ENCODE measurements at regions not wholly inside any gene's neighbourhood (a gene's known extent, or its start where the extent isn't known, plus 50 kb on each side); places are given as distances from the start of the nearest gene placed in this dataset.

- intact Hi-C loops (cut with micrococcal nuclease; ENCODE audit: unreplicated experiment): no loop called here
- H3K27me3 Mint-ChIP-seq (ENCODE audit: insufficient read depth, unreplicated experiment): no peaks in the 10 kb centered on the region
- BruUV-seq (replicated peaks): no TSS peak
- Histone ChIP-seq H3K36me3 (ENCODE audit: control insufficient read depth, insufficient read depth, low read length) (no peaks in the 10 kb centered on the region), H3K4me1 (no peaks in the 10 kb centered on the region), H3K9me3 (no peaks in the 10 kb centered on the region), H3K27me3 (replicated peaks; ENCODE audit: control insufficient read depth, insufficient read depth, low read length) (no peaks in the 10 kb centered on the region), H3K4me3 (ENCODE audit: low read depth, low read length) (no peak overlapping the region)
- POLR2A ChIA-PET: no interaction called here
- no peak overlapping the region for H3K4me3 Mint-ChIP-seq (ENCODE audit: unreplicated experiment)
- no peak for DNase-seq
- H3K36me3 Mint-ChIP-seq (ENCODE audit: insufficient read depth, unreplicated experiment): no peaks in the 10 kb centered on the region
- H3K4me1 Mint-ChIP-seq (ENCODE audit: low read depth, unreplicated experiment): no peaks in the 10 kb centered on the region
- CTCF ChIA-PET: no interaction called here
- no peak overlapping the region for H3K27ac Mint-ChIP-seq (ENCODE audit: unreplicated experiment)
- no peak for TF ChIP-seq CTCF (IDR thresholded peaks at IDR 0.05; ENCODE audit: insufficient read depth in 1 of 2, low read depth in 1 of 2, low read length in 1 of 2, severe bottlenecking in 1 of 2, unreplicated experiment in 1 of 2)
- H3K9me3 Mint-ChIP-seq (ENCODE audit: unreplicated experiment): peaks cover 9% of the 10 kb centered on the region
Observed at GRCh38 chr6:101077344-101077743, 196.2 kb upstream of the ASCC3 start.

GRCh38 chr6:101079696-101080270, 198.7 kb upstream of the ASCC3 start:
- H3K36me3 ChIP-seq (ENCODE audit: control insufficient read depth, insufficient read depth, low read length): no peaks in the 10 kb centered on the region
- H3K27ac Mint-ChIP-seq (ENCODE audit: unreplicated experiment): no peak overlapping the region
- H3K4me1 Mint-ChIP-seq (ENCODE audit: low read depth, unreplicated experiment): no peaks in the 10 kb centered on the region
- H3K9me3 Mint-ChIP-seq (ENCODE audit: unreplicated experiment): peaks cover 9% of the 10 kb centered on the region
- H3K36me3 Mint-ChIP-seq (ENCODE audit: insufficient read depth, unreplicated experiment): no peaks in the 10 kb centered on the region
- no peak overlapping the region for H3K4me3 Mint-ChIP-seq (ENCODE audit: unreplicated experiment)
- POLR2A ChIA-PET: no interaction called here
- no peaks in the 10 kb centered on the region for H3K9me3 ChIP-seq
- H3K4me3 ChIP-seq (ENCODE audit: low read depth, low read length): no peak overlapping the region
- CTCF ChIA-PET: interaction anchor here (0.6 kb wide), 1 partner anchor 84 kb away, joined by 4 read pairs; no protein-coding TSS in a partner anchor
- H3K27me3 Mint-ChIP-seq (ENCODE audit: insufficient read depth, unreplicated experiment): no peaks in the 10 kb centered on the region
- H3K4me1 ChIP-seq: peaks cover 9% of the 10 kb centered on the region; the same call in 1 of the 2 replicates
- no TSS peak for BruUV-seq (replicated peaks)
- no peak for DNase-seq
- no peaks in the 10 kb centered on the region for H3K27me3 ChIP-seq (replicated peaks; ENCODE audit: control insufficient read depth, insufficient read depth, low read length)
- no peak for TF ChIP-seq CTCF (IDR thresholded peaks at IDR 0.05; ENCODE audit: insufficient read depth in 1 of 2, low read depth in 1 of 2, low read length in 1 of 2, severe bottlenecking in 1 of 2, unreplicated experiment in 1 of 2)
- intact Hi-C loops (cut with micrococcal nuclease; ENCODE audit: unreplicated experiment): no loop called here

GRCh38 chr6:101080597-101080996, 199.5 kb upstream of the ASCC3 start:
- POLR2A ChIA-PET: no interaction called here
- no peaks in the 10 kb centered on the region for H3K36me3 ChIP-seq (ENCODE audit: control insufficient read depth, insufficient read depth, low read length)
- intact Hi-C loops (cut with micrococcal nuclease; ENCODE audit: unreplicated experiment): no loop called here
- peaks cover 9% of the 10 kb centered on the region; the same call in 1 of the 2 replicates for H3K4me1 ChIP-seq
- H3K9me3 ChIP-seq: no peaks in the 10 kb centered on the region
- CTCF ChIA-PET: no interaction called here
- no peaks in the 10 kb centered on the region for H3K36me3 Mint-ChIP-seq (ENCODE audit: insufficient read depth, unreplicated experiment)
- no peak for DNase-seq
- H3K4me1 Mint-ChIP-seq (ENCODE audit: low read depth, unreplicated experiment): no peaks in the 10 kb centered on the region
- H3K27me3 ChIP-seq (replicated peaks; ENCODE audit: control insufficient read depth, insufficient read depth, low read length): no peaks in the 10 kb centered on the region
- peaks cover 9% of the 10 kb centered on the region for H3K9me3 Mint-ChIP-seq (ENCODE audit: unreplicated experiment)
- H3K27ac Mint-ChIP-seq (ENCODE audit: unreplicated experiment): no peak overlapping the region
- H3K4me3 Mint-ChIP-seq (ENCODE audit: unreplicated experiment): no peak overlapping the region
- BruUV-seq (replicated peaks): no TSS peak
- no peaks in the 10 kb centered on the region for H3K27me3 Mint-ChIP-seq (ENCODE audit: insufficient read depth, unreplicated experiment)
- TF ChIP-seq CTCF (IDR thresholded peaks at IDR 0.05; ENCODE audit: insufficient read depth in 1 of 2, low read depth in 1 of 2, low read length in 1 of 2, severe bottlenecking in 1 of 2, unreplicated experiment in 1 of 2): no peak
- H3K4me3 ChIP-seq (ENCODE audit: low read depth, low read length): no peak overlapping the region

Data from Caco-2 (cell line).